ENCODE measurements at regions not wholly inside any gene's neighbourhood (a gene's known extent, or its start where the extent isn't known, plus 50 kb on each side); places are given as distances from the start of the nearest gene placed in this dataset.

DNA sequence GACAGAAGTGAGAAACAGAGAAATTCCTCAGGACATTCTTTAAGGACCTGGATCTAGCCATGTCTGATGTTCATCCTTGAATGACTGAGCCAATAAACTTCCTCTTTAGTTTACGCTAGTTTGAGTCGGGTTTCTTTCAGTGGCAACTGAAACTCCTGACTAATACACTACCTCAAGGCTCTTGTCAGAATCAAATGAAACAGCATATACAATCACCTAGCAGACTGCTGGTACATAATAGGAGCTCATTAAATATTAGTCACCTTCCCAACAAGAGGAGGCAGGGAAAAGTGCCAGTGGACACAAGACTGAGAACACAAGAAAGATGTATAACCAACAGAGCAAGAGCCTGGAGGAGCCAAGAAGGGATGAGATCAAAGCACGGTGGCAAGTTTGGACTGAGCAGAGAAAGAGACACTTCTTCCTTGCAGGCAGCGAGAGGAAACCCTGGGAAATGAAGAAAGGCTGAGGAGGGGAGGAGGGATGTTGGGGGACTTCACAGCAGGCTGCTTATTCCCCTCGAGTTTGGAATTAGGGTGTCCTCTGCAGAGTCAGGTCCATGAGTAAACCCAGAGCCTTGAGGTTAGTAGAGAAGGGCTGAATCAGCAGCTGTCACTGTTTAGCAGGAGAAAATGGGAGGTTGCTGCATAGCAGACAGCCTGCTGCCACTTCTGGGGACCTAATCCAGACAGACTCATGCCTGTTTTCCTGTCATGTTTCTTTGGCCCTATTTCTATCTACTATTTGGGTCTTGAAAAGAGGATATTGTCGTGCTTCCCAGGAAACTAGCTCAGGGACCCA is 73.3 kb downstream of the MRPL46 start:
- TF ChIP-seq TAF1 (IDR thresholded peaks at IDR 0.05; ENCODE audit: borderline replicate concordance, low read depth, low read length), result no peak
- TF ChIP-seq RFX5 (IDR thresholded peaks at IDR 0.05; ENCODE audit: low read length), result no peak
- TF ChIP-seq, protein P1, sequence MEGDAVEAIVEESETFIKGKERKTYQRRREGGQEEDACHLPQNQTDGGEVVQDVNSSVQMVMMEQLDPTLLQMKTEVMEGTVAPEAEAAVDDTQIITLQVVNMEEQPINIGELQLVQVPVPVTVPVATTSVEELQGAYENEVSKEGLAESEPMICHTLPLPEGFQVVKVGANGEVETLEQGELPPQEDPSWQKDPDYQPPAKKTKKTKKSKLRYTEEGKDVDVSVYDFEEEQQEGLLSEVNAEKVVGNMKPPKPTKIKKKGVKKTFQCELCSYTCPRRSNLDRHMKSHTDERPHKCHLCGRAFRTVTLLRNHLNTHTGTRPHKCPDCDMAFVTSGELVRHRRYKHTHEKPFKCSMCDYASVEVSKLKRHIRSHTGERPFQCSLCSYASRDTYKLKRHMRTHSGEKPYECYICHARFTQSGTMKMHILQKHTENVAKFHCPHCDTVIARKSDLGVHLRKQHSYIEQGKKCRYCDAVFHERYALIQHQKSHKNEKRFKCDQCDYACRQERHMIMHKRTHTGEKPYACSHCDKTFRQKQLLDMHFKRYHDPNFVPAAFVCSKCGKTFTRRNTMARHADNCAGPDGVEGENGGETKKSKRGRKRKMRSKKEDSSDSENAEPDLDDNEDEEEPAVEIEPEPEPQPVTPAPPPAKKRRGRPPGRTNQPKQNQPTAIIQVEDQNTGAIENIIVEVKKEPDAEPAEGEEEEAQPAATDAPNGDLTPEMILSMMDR (IDR thresholded peaks at IDR 0.05), result no peak
- TF ChIP-seq EZH2phosphoT487 (IDR thresholded peaks at IDR 0.05; ENCODE audit: borderline replicate concordance, low read depth), result no peak
- no peak for TF ChIP-seq YY1 (IDR thresholded peaks at IDR 0.05; ENCODE audit: low read depth)
- TF ChIP-seq POLR2AphosphoS5 (IDR thresholded peaks at IDR 0.05; ENCODE audit: low read depth, low read length), result no peak
- no peak for TF ChIP-seq TCF12 (IDR thresholded peaks at IDR 0.05)
- TF ChIP-seq EP300 (IDR thresholded peaks at IDR 0.05; ENCODE audit: borderline replicate concordance in 1 of 2, low read depth in 1 of 2, low read length in 1 of 2), result no peak

Data from SK-N-SH (cell line).